ENCODE measurements at regions not wholly inside any gene's neighbourhood (a gene's known extent, or its start where the extent isn't known, plus 50 kb on each side); places are given as distances from the start of the nearest gene placed in this dataset.

DNA sequence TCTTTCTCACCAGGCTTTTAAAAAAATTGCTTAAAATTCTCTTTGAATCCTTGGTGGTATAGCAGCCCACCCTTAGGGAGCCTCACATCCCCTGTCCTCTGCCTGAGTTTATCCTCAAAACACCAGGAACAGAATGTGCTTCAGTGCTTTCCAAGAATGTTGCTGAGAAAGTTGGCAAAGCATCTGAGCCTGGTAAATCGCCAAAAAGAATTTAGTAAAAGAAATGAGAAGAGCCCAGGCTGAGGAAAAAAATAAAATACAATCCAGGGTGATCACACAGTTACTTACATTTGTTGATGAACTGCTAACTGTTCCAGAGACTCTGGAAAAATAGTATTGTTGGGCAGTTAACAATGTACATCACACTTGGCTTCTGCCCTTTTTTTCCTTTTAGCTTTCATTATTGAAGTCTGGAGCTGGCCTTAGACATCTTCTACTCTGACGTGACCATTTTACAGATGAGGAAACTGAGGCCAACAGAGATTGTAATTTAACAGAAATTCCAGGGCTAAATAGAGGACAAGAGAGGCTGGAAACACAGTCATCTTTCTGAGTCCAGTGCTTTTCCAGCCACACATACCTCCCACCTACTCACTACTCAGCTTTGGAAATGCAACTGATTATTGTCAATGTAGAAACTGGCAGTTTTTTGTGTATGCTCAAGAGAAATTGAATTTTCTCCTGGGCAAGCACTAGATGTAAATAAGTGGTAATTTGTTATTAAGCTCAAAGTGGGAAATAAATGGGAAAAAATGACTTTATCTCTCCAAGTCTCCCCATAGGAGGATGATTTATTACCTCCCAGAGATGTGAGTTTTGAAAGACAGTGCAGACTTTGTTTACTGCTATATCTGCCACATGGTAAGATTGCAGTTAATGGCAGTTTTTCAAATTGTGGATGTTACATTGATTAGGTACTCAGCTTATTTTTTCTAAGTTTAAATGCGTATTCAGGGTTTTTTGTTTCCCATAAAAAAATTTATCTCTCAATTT lies 86.7 kb upstream of the ALDH1A1 start:
- Histone ChIP-seq H3K4me3 (ENCODE audit: low read length) (no peak overlapping the region), H3K9me3 (ENCODE audit: control insufficient read depth in 1 of 2, insufficient read depth in 1 of 2, low read length in 2 of 2) (no peaks in the 10 kb centered on the region), H3K36me3 (ENCODE audit: insufficient read depth, low read length) (no peaks in the 10 kb centered on the region), H3K27me3 (ENCODE audit: control insufficient read depth in 1 of 2, insufficient read depth in 2 of 2, low read length in 2 of 2) (peaks cover 0 to 3% of the 10 kb centered on the region in 2 experiments), H3K4me1 (ENCODE audit: insufficient read depth, low read length) (no peaks in the 10 kb centered on the region), H3K27ac (ENCODE audit: low read depth in 1 of 2, low read length in 2 of 2) (no peak overlapping the region)
- POLR2A ChIA-PET, result no interaction called here
- H3K36me3 Mint-ChIP-seq (ENCODE audit: low read depth), result no peaks in the 10 kb centered on the region
- ATAC-seq (ENCODE audit: poor library complexity), result no peak
- H3K4me3 Mint-ChIP-seq, result no peak overlapping the region
- H3K27ac Mint-ChIP-seq, result no peak overlapping the region
- CTCF ChIA-PET, result no interaction called here
- H3K9me3 Mint-ChIP-seq, result no peaks in the 10 kb centered on the region
- H3K27me3 Mint-ChIP-seq, result peaks cover 29% of the 10 kb centered on the region
- TF ChIP-seq, protein P1, sequence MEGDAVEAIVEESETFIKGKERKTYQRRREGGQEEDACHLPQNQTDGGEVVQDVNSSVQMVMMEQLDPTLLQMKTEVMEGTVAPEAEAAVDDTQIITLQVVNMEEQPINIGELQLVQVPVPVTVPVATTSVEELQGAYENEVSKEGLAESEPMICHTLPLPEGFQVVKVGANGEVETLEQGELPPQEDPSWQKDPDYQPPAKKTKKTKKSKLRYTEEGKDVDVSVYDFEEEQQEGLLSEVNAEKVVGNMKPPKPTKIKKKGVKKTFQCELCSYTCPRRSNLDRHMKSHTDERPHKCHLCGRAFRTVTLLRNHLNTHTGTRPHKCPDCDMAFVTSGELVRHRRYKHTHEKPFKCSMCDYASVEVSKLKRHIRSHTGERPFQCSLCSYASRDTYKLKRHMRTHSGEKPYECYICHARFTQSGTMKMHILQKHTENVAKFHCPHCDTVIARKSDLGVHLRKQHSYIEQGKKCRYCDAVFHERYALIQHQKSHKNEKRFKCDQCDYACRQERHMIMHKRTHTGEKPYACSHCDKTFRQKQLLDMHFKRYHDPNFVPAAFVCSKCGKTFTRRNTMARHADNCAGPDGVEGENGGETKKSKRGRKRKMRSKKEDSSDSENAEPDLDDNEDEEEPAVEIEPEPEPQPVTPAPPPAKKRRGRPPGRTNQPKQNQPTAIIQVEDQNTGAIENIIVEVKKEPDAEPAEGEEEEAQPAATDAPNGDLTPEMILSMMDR (IDR thresholded peaks at IDR 0.05), result no peak
- H3K4me1 Mint-ChIP-seq (ENCODE audit: low read depth), result no peaks in the 10 kb centered on the region
- intact Hi-C loops (cut with DNase I, micrococcal nuclease), result no loop called here
- no peak for DNase-seq

DNA sequence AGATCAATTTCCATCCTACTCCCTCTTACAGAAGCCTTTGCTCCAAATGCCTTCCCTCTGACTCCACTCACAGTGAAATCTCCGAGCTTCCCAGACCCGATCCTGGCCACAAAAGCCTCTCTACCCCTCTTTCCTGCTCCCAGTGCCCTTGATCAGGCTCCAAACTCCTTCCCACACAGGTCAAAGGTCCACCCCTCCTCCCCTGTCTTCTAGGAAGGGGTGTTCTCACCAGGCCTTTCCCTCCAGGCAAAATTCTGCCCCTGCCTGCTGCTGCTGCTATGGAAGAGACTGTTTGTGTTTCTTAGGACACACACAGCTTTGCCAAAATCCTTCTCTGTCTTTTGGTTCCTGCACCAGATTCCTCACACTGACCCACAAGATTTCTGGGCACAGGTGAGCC lies 85.8 kb upstream of the ALDH1A1 start:
- DNase-seq, result no peak
- Histone ChIP-seq H3K4me3 (ENCODE audit: low read length) (no peak overlapping the region), H3K9me3 (ENCODE audit: control insufficient read depth in 1 of 2, insufficient read depth in 1 of 2, low read length in 2 of 2) (no peaks in the 10 kb centered on the region), H3K36me3 (ENCODE audit: insufficient read depth, low read length) (no peaks in the 10 kb centered on the region), H3K27ac (ENCODE audit: low read depth in 1 of 2, low read length in 2 of 2) (no peak overlapping the region), H3K4me1 (ENCODE audit: insufficient read depth, low read length) (no peaks in the 10 kb centered on the region), H3K27me3 (ENCODE audit: control insufficient read depth in 1 of 2, insufficient read depth in 2 of 2, low read length in 2 of 2) (peaks cover 0 to 3% of the 10 kb centered on the region in 2 experiments)
- ATAC-seq (ENCODE audit: poor library complexity), result no peak
- CTCF ChIA-PET, result no interaction called here
- no peaks in the 10 kb centered on the region for H3K9me3 Mint-ChIP-seq
- H3K27me3 Mint-ChIP-seq, result peaks cover 39% of the 10 kb centered on the region
- H3K4me1 Mint-ChIP-seq (ENCODE audit: low read depth), result no peaks in the 10 kb centered on the region
- no peak overlapping the region for H3K27ac Mint-ChIP-seq
- TF ChIP-seq, protein P1 (IDR thresholded peaks at IDR 0.05), result no peak
- H3K36me3 Mint-ChIP-seq (ENCODE audit: low read depth), result no peaks in the 10 kb centered on the region
- POLR2A ChIA-PET, result no interaction called here
- H3K4me3 Mint-ChIP-seq, result no peak overlapping the region
- intact Hi-C loops (cut with DNase I, micrococcal nuclease), result no loop called here

GRCh38 chr9:73038089-73038509 lies 85.2 kb upstream of the ALDH1A1 start:
- intact Hi-C loops (cut with DNase I, micrococcal nuclease), result no loop called here
- POLR2A ChIA-PET, result no interaction called here
- H3K9me3 Mint-ChIP-seq, result no peaks in the 10 kb centered on the region
- H3K9me3 ChIP-seq (ENCODE audit: control insufficient read depth in 1 of 2, insufficient read depth in 1 of 2, low read length in 2 of 2), result no peaks in the 10 kb centered on the region
- no peaks in the 10 kb centered on the region for H3K4me1 ChIP-seq (ENCODE audit: insufficient read depth, low read length)
- no peak overlapping the region for H3K4me3 Mint-ChIP-seq
- DNase-seq, result no peak
- H3K36me3 ChIP-seq (ENCODE audit: insufficient read depth, low read length), result no peaks in the 10 kb centered on the region
- H3K36me3 Mint-ChIP-seq (ENCODE audit: low read depth), result no peaks in the 10 kb centered on the region
- no peak overlapping the region for H3K4me3 ChIP-seq (ENCODE audit: low read length)
- TF ChIP-seq, protein P1 (IDR thresholded peaks at IDR 0.05), result no peak
- H3K27ac ChIP-seq (ENCODE audit: low read depth in 1 of 2, low read length in 2 of 2), result no peak overlapping the region
- H3K4me1 Mint-ChIP-seq (ENCODE audit: low read depth), result no peaks in the 10 kb centered on the region
- H3K27me3 Mint-ChIP-seq, result peaks cover 40% of the 10 kb centered on the region
- H3K27ac Mint-ChIP-seq, result no peak overlapping the region
- no peak for ATAC-seq (ENCODE audit: poor library complexity)
- CTCF ChIA-PET, result no interaction called here
- H3K27me3 ChIP-seq (ENCODE audit: control insufficient read depth in 1 of 2, insufficient read depth in 2 of 2, low read length in 2 of 2), result peaks cover 0 to 3% of the 10 kb centered on the region in 2 experiments
